Nephron (organoid): ENCODE measurements at regions not wholly inside any gene's neighbourhood (a gene's known extent, or its start where the extent isn't known, plus 50 kb on each side); places are given as distances from the start of the nearest gene placed in this dataset.

Source experiments
- H3K27ac Mint-ChIP-seq, 3 experiments: 2 replicates each; pipeline ENCODE4 v1.8.0; 2020; ENCODE audit warnings: mixed read lengths in 3 of 3, mild to moderate bottlenecking in 2 of 3, moderate library complexity in 1 of 3
- H3K27me3 Mint-ChIP-seq: 2 replicates; pipeline ENCODE4 v1.8.0; 2021; ENCODE audit warnings: low read depth, mild to moderate bottlenecking, moderate library complexity, mixed read lengths
- H3K36me3 Mint-ChIP-seq: 2 replicates; pipeline ENCODE4 v1.8.0; 2020; ENCODE audit warnings: low read depth, mixed read lengths
- H3K4me1 Mint-ChIP-seq: 2 replicates; pipeline ENCODE4 v1.8.0; 2020; ENCODE audit warnings: mixed read lengths
- H3K4me3 Mint-ChIP-seq, 3 experiments: 2 replicates each; pipeline ENCODE4 v1.8.0; 2020; ENCODE audit warnings: mild to moderate bottlenecking in 3 of 3, mixed read lengths in 3 of 3, moderate library complexity in 2 of 3
- H3K9me3 Mint-ChIP-seq: 2 replicates; pipeline ENCODE4 v1.8.0; 2020; ENCODE audit warnings: mixed read lengths
- TF ChIP-seq, protein P1 (sequence below), 3 experiments: fragments of 200-600 bp; sonication (generic); IDR thresholded peaks; one replicate each; pipeline ENCODE4 v1.5.0; 2021; ENCODE audit warnings: antibody characterized with exemption in 3 of 3; ENCODE audit not compliant: unreplicated experiment in 3 of 3

DNA sequence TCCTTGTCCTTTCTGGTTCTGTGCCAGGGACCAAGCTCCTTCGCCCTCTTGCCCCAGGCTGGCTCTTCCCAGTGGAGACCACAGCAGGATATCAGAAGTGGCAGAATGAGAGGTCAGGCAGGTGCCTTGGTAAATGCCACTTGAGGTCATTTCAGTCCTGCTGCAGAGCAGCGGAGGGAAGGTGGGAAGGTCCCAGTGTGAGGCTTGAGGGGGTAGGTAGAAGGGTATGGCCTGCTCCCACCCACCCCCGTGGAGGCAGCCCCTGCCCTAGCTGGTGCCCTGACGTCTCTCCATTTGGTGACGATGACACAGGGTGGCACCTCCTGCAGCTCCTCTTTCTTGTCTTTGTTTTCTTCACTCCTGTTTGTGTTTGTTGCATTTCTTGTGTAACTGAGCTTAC is 538.8 kb downstream of the TCERG1L start:
- H3K27ac Mint-ChIP-seq = no peak overlapping the region
- H3K36me3 Mint-ChIP-seq = no peaks in the 10 kb centered on the region
- peaks cover 11% of the 10 kb centered on the region for H3K9me3 Mint-ChIP-seq
- H3K4me3 Mint-ChIP-seq = no peak overlapping the region
- peaks cover 37% of the 10 kb centered on the region for H3K4me1 Mint-ChIP-seq
- TF ChIP-seq, protein P1, sequence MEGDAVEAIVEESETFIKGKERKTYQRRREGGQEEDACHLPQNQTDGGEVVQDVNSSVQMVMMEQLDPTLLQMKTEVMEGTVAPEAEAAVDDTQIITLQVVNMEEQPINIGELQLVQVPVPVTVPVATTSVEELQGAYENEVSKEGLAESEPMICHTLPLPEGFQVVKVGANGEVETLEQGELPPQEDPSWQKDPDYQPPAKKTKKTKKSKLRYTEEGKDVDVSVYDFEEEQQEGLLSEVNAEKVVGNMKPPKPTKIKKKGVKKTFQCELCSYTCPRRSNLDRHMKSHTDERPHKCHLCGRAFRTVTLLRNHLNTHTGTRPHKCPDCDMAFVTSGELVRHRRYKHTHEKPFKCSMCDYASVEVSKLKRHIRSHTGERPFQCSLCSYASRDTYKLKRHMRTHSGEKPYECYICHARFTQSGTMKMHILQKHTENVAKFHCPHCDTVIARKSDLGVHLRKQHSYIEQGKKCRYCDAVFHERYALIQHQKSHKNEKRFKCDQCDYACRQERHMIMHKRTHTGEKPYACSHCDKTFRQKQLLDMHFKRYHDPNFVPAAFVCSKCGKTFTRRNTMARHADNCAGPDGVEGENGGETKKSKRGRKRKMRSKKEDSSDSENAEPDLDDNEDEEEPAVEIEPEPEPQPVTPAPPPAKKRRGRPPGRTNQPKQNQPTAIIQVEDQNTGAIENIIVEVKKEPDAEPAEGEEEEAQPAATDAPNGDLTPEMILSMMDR (IDR thresholded peaks at IDR 0.05; ENCODE audit: unreplicated experiment in 3 of 3) = no peak
- peaks cover 49% of the 10 kb centered on the region for H3K27me3 Mint-ChIP-seq

- TF ChIP-seq, protein P1 (IDR thresholded peaks at IDR 0.05; ENCODE audit: unreplicated experiment in 3 of 3) = no peak
- Mint-ChIP-seq H3K36me3 (no peaks in the 10 kb centered on the region), H3K27ac (peak overlapping the region in 1 of 3 experiments; percentile 1), H3K4me3 (no peak overlapping the region), H3K4me1 (peaks cover 37% of the 10 kb centered on the region), H3K27me3 (peaks cover 49% of the 10 kb centered on the region), H3K9me3 (peaks cover 2% of the 10 kb centered on the region)
Measured at GRCh38 chr10:130773941-130774340, 537.6 kb downstream of the TCERG1L start.

GRCh38 chr10:130774871-130775270 is 536.6 kb downstream of the TCERG1L start:
- no peak overlapping the region for H3K27ac Mint-ChIP-seq
- H3K9me3 Mint-ChIP-seq = peaks cover 2% of the 10 kb centered on the region
- peaks cover 48% of the 10 kb centered on the region for H3K27me3 Mint-ChIP-seq
- TF ChIP-seq, protein P1 (IDR thresholded peaks at IDR 0.05; ENCODE audit: unreplicated experiment in 3 of 3) = no peak
- H3K4me3 Mint-ChIP-seq = no peak overlapping the region
- H3K4me1 Mint-ChIP-seq = peaks cover 41% of the 10 kb centered on the region
- H3K36me3 Mint-ChIP-seq = no peaks in the 10 kb centered on the region

GRCh38 chr10:130775311-130775710 is 536.2 kb downstream of the TCERG1L start:
- Mint-ChIP-seq H3K9me3 (peaks cover 2% of the 10 kb centered on the region), H3K36me3 (no peaks in the 10 kb centered on the region), H3K4me1 (peaks cover 45% of the 10 kb centered on the region), H3K4me3 (no peak overlapping the region), H3K27me3 (peaks cover 51% of the 10 kb centered on the region), H3K27ac (no peak overlapping the region)
- TF ChIP-seq, protein P1 (IDR thresholded peaks at IDR 0.05; ENCODE audit: unreplicated experiment in 3 of 3) = no peak

- TF ChIP-seq, protein P1 (IDR thresholded peaks at IDR 0.05; ENCODE audit: unreplicated experiment in 3 of 3) = no peak
- Mint-ChIP-seq H3K27ac (peak overlapping the region in 1 of 3 experiments; percentile 23), H3K27me3 (peaks cover 51% of the 10 kb centered on the region), H3K4me3 (no peak overlapping the region), H3K4me1 (peaks cover 55% of the 10 kb centered on the region), H3K36me3 (no peaks in the 10 kb centered on the region), H3K9me3 (no peaks in the 10 kb centered on the region)
Measured at GRCh38 chr10:130776724-130777123, 534.8 kb downstream of the TCERG1L start.

- TF ChIP-seq, protein P1 (IDR thresholded peaks at IDR 0.05; ENCODE audit: unreplicated experiment in 3 of 3) = no peak
- no peak overlapping the region for H3K4me3 Mint-ChIP-seq
- H3K9me3 Mint-ChIP-seq = no peaks in the 10 kb centered on the region
- no peak overlapping the region for H3K27ac Mint-ChIP-seq
- no peaks in the 10 kb centered on the region for H3K36me3 Mint-ChIP-seq
- peaks cover 57% of the 10 kb centered on the region for H3K4me1 Mint-ChIP-seq
- peaks cover 52% of the 10 kb centered on the region for H3K27me3 Mint-ChIP-seq
Measured at GRCh38 chr10:130777507-130778165, 533.9 kb downstream of the TCERG1L start.
